HepG2 (cell line): ENCODE measurements at regions not wholly inside any gene's neighbourhood (a gene's known extent, or its start where the extent isn't known, plus 50 kb on each side); places are given as distances from the start of the nearest gene placed in this dataset.
"Not testable (repeated sequence)": the region's sequence is repeated elsewhere in the genome, so short reads cannot be mapped to it uniquely, and the experiment has no call there.

ENCODE experiments used
- ATAC-seq: fragments of 200-7000 bp; cut with Tn5 transposase; 3 replicates; pipeline ENCODE4 v1.9.1; 2020; ENCODE audit warnings: mild to moderate bottlenecking, moderate library complexity
- BruUV-seq: library from RNA; stranded (reverse); fragments of 400-500 nt; replicated peaks from 2 replicates; lab custom pipeline; 2021; lab: Mats Ljungman, UMichigan
- CTCF ChIA-PET: fragments of 300-600 bp; formaldehyde crosslinking; extraction: SDS; loops from one replicate; lab custom pipeline; 2021; ENCODE audit warnings: low total read pairs, inconsistent platforms, low intra/inter-chr PET ratio; lab: Yijun Ruan, JAX
- POLR2A ChIA-PET: fragments of 350-600 bp; sonication (Branson Sonifier 250); formaldehyde crosslinking; loops from one replicate; lab custom pipeline; 2020; ENCODE audit warnings: antibody characterized with exemption, inconsistent platforms; lab: Yijun Ruan, JAX
- DNase-seq: peaks from one replicate; pipeline ENCODE4 v3.0.0-alpha.2; 2015; ENCODE audit warnings: low spot score
- FAIRE-seq: peaks from 3 replicates; lab custom pipeline; 2011; peaks lifted over from hg19 to GRCh38; lab: Jason Lieb, UNC
- H2AFZ ChIP-seq: one replicate; pipeline ENCODE4 v1.6.1; 2011; ENCODE audit warnings: low read length, inconsistent platforms
- H3K27ac ChIP-seq: fragments of 300-600 bp; 3 replicates; pipeline ENCODE4 v1.8.0; 2011; ENCODE audit warnings: mixed run types, mild to moderate bottlenecking, mixed read lengths, low read length, inconsistent platforms; ENCODE audit not compliant: insufficient read depth; ENCODE audit errors: extremely low read length
- H3K27me3 ChIP-seq, 2 experiments: fragments of 200-600 bp in 1 of 2; 2 replicates in 1 of 2; 3 replicates in 1 of 2; pipeline versions ENCODE4 v1.6.0 to v1.8.0; 2011; ENCODE audit warnings: low read length in 2 of 2, mild to moderate bottlenecking in 2 of 2, moderate library complexity in 2 of 2, inconsistent platforms in 1 of 2; ENCODE audit not compliant: insufficient read depth in 2 of 2, control insufficient read depth in 1 of 2
- H3K36me3 ChIP-seq, 2 experiments: fragments of 200-600 bp in 1 of 2; replicated peaks in 1 of 2; 2 replicates in 1 of 2; 3 replicates in 1 of 2; pipeline versions ENCODE4 v1.5.1 to v1.8.0; 2011; ENCODE audit warnings: low read length in 2 of 2, inconsistent platforms in 1 of 2; ENCODE audit not compliant: insufficient read depth in 2 of 2, control insufficient read depth in 1 of 2
- H3K4me1 ChIP-seq: 2 replicates; pipeline ENCODE4 v1.5.1; 2012; ENCODE audit warnings: low read length, inconsistent platforms; ENCODE audit not compliant: insufficient read depth
- H3K4me2 ChIP-seq: 2 replicates; pipeline ENCODE4 v1.6.0; 2011; ENCODE audit warnings: low read depth, low read length, inconsistent platforms
- H3K4me3 ChIP-seq, 3 experiments: fragments of 200-600 bp in 1 of 3; sonication (generic), shearing (Covaris generic) in 1 of 3; replicated peaks in 1 of 3; 2 replicates each; pipeline ENCODE4 v1.5.1; 2011 to 2016; ENCODE audit warnings: low read length in 3 of 3, inconsistent platforms in 2 of 3, low read depth in 2 of 3, mild to moderate bottlenecking in 2 of 3, control low read depth in 1 of 3, mixed read lengths in 1 of 3; ENCODE audit not compliant: insufficient read depth in 1 of 3
- H3K79me2 ChIP-seq: one replicate; pipeline ENCODE4 v1.6.1; 2011; ENCODE audit warnings: low read length, inconsistent platforms; ENCODE audit not compliant: insufficient read depth
- H3K9ac ChIP-seq: 2 replicates; pipeline ENCODE4 v1.6.0; 2011; ENCODE audit warnings: mild to moderate bottlenecking, low read depth, low read length, inconsistent platforms; ENCODE audit not compliant: insufficient read depth
- H3K9me3 ChIP-seq: 2 replicates; pipeline ENCODE4 v1.5.1; 2012; ENCODE audit warnings: mild to moderate bottlenecking, low read length
- H4K20me1 ChIP-seq: 2 replicates; pipeline ENCODE4 v1.6.0; 2011; ENCODE audit warnings: inconsistent platforms, mild to moderate bottlenecking, low read length, moderate library complexity; ENCODE audit not compliant: insufficient read depth
- WGBS: methylation state at CpG from one replicate; pipeline ENCODE4 v1.1.6; 2017; ENCODE audit warnings: low lambda C conversion rate; 5-methylcytosine and 5-hydroxymethylcytosine counted together
- in situ Hi-C: cut with HindIII; loops from 2 replicates; pipeline ENCODE4 v1.10.0; 2017; ENCODE audit warnings: low pct_unique_long_range_greater_than_20kb; ENCODE audit not compliant: extremely low pct_ligation_motif_present
- intact Hi-C: fragments of 100-400 bp; cut with micrococcal nuclease; formaldehyde crosslinking; loops from one replicate; pipeline ENCODE4 v1.10.0; 2022; ENCODE audit not compliant: unreplicated experiment

GRCh38 chr2:110394769-110395168 is 77.8 kb downstream of the LIMS4 start:
- WGBS = no CpG with 5 or more reads among the region's 2 CpGs
- H3K27ac ChIP-seq, H3K9ac ChIP-seq, in situ Hi-C loops, POLR2A ChIA-PET, H3K79me2 ChIP-seq, BruUV-seq, H3K4me2 ChIP-seq, DNase-seq, intact Hi-C loops, H3K9me3 ChIP-seq, H3K36me3 ChIP-seq, H3K4me1 ChIP-seq, H2AFZ ChIP-seq, H4K20me1 ChIP-seq, H3K4me3 ChIP-seq, H3K27me3 ChIP-seq, CTCF ChIA-PET: not testable (repeated sequence)
- FAIRE-seq = peak; percentile 76
- ATAC-seq = peak; percentile 88

GRCh38 chr2:110392366-110392765 is 80.2 kb downstream of the LIMS4 start:
- H4K20me1 ChIP-seq, in situ Hi-C loops, H3K4me1 ChIP-seq, BruUV-seq, H3K4me3 ChIP-seq, H3K79me2 ChIP-seq, POLR2A ChIA-PET, CTCF ChIA-PET, H3K9me3 ChIP-seq, H3K27me3 ChIP-seq, H3K9ac ChIP-seq, intact Hi-C loops, H3K4me2 ChIP-seq, DNase-seq, H3K27ac ChIP-seq, ATAC-seq, FAIRE-seq, H3K36me3 ChIP-seq, H2AFZ ChIP-seq: not testable (repeated sequence)
- WGBS = 41% methylated on average over 8 of the region's 8 CpGs

DNA sequence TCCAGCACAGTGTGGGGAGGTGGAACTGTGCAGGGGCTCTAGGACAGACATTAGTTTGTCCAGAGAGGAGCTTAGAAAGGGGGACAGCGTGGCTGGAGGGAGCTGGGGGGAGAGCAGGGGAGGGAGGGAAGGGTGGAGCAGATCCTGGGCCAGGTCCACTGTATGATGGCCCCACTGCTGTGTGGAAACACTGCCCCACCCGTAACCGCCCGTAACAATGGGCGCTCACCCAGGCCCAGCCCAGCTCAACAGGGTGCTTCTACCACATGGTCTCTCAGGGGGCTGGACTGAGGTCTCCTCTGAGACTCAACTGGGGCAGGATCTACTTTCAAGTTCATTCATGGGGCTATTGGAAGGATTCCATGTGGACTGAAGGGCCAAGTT is 81.6 kb downstream of the LIMS4 start:
- H3K4me1 ChIP-seq, H3K9ac ChIP-seq, H3K27ac ChIP-seq, H3K9me3 ChIP-seq, H3K4me2 ChIP-seq, FAIRE-seq, ATAC-seq, CTCF ChIA-PET, H3K27me3 ChIP-seq, DNase-seq, BruUV-seq, H2AFZ ChIP-seq, POLR2A ChIA-PET, intact Hi-C loops, H3K36me3 ChIP-seq, in situ Hi-C loops, H4K20me1 ChIP-seq, H3K79me2 ChIP-seq, H3K4me3 ChIP-seq: not testable (repeated sequence)
- WGBS = no CpG with 5 or more reads among the region's 5 CpGs
